ENCODE measurements at regions not wholly inside any gene's neighbourhood (a gene's known extent, or its start where the extent isn't known, plus 50 kb on each side); places are given as distances from the start of the nearest gene placed in this dataset.
A peak's percentile ranks its signal among the peaks of the same experiment; 100 is the strongest.

DNA sequence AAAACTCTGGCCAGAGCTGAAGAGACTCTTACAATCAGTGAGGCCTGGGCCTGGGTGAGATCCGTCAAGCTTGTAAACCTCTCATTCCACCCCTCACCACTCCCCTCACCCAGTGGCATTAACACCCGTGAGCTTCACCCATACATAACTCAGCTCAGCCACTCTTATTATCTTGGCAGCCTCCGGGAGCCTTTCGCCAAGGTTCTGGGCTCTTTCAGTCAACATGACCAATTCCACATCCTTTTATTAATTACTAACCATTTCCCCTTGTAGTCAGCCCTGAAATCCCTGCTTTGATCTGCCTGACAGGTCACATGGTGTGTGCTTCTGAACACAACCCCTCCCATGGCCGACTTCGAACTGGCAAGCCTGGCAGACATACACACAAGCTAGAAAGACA lies 134.8 kb downstream of the SETD4 start:
- ATAC-seq (peak; percentile 81), FAIRE-seq (peak; percentile 47), DNase-seq (ENCODE audit: low spot score) (peak; percentile 83)
- no peaks in the 10 kb centered on the region for H3K36me3 ChIP-seq (replicated peaks in 1 of 2; ENCODE audit: control insufficient read depth in 1 of 2, insufficient read depth in 2 of 2, low read length in 2 of 2)
- intact Hi-C loops (cut with micrococcal nuclease; ENCODE audit: unreplicated experiment) = no loop called here
- H3K79me2 ChIP-seq (ENCODE audit: insufficient read depth, low read length) = no peaks in the 10 kb centered on the region
- WGBS (ENCODE audit: low lambda C conversion rate) = 24% methylated on average over 6 of the region's 6 CpGs
- peak overlapping the region; percentile 21; the same call in 1 of the 2 replicates for H3K4me2 ChIP-seq (ENCODE audit: low read depth, low read length)
- ChIA-PET CTCF (ENCODE audit: low intra/inter-chr PET ratio, low total read pairs) (no interaction called here), POLR2A (interaction anchor here (1.0 kb wide), 1 partner anchor 28 kb away, joined by 3 read pairs; no protein-coding TSS in a partner anchor)
- H3K4me1 ChIP-seq (ENCODE audit: insufficient read depth, low read length) = peaks cover 40% of the 10 kb centered on the region
- in situ Hi-C loops (cut with HindIII; ENCODE audit: extremely low pct_ligation_motif_present, low pct_unique_long_range_greater_than_20kb) = loop anchor here (25.0 kb wide), 1 partner anchor 1038 kb away; no protein-coding TSS in a partner anchor
- H3K4me3 ChIP-seq (replicated peaks in 1 of 3; ENCODE audit: insufficient read depth in 1 of 3, low read depth in 2 of 3, low read length in 3 of 3) = no peak overlapping the region
- H3K9me3 ChIP-seq (ENCODE audit: low read length) = no peaks in the 10 kb centered on the region
- H4K20me1 ChIP-seq (ENCODE audit: insufficient read depth, low read length) = no peaks in the 10 kb centered on the region
- H2AFZ ChIP-seq (ENCODE audit: low read length) = no peak overlapping the region
- no TSS peak for BruUV-seq (replicated peaks)
- H3K9ac ChIP-seq (ENCODE audit: insufficient read depth, low read depth, low read length) = no peak overlapping the region
- no peaks in the 10 kb centered on the region for H3K27me3 ChIP-seq (ENCODE audit: control insufficient read depth in 1 of 2, insufficient read depth in 2 of 2, low read length in 2 of 2)
- no peak overlapping the region for H3K27ac ChIP-seq (ENCODE audit: extremely low read length, insufficient read depth, low read length)
- TF ChIP-seq MAFG (CRISPR knock-in tag; IDR thresholded peaks at IDR 0.05) (no peak), CHCHD3 (CRISPR knock-in tag; IDR thresholded peaks at IDR 0.05) (no peak), RAD51 (IDR thresholded peaks at IDR 0.05; ENCODE audit: borderline replicate concordance) (peak; percentile 28; the same call in 1 of the 2 replicates), PAF1 (CRISPR knock-in tag; IDR thresholded peaks at IDR 0.05) (no peak), MEIS2 (CRISPR knock-in tag; IDR thresholded peaks at IDR 0.05) (peak; percentile 94; the same call in 1 of the 2 replicates), PITX1 (CRISPR knock-in tag; IDR thresholded peaks at IDR 0.05) (0 out of 2 replicates have a peak, but pooled peaks have one; percentile 16), SOX5 (CRISPR knock-in tag; IDR thresholded peaks at IDR 0.05; ENCODE audit: borderline replicate concordance) (peak; percentile 8; the same call in 1 of the 2 replicates), FOXK1 (CRISPR knock-in tag; IDR thresholded peaks at IDR 0.05; ENCODE audit: borderline replicate concordance, low read depth) (peak; percentile 11; the same call in 1 of the 2 replicates), PHB2 (IDR thresholded peaks at IDR 0.05; ENCODE audit: partially characterized antibody) (no peak), ZNF607 (CRISPR knock-in tag; IDR thresholded peaks at IDR 0.05; ENCODE audit: borderline replicate concordance) (no peak), REPIN1 (CRISPR knock-in tag; IDR thresholded peaks at IDR 0.05; ENCODE audit: borderline replicate concordance, low read depth) (no peak), HOXA9 (CRISPR knock-in tag; IDR thresholded peaks at IDR 0.05; ENCODE audit: borderline replicate concordance) (no peak), ZNF276 (CRISPR knock-in tag; IDR thresholded peaks at IDR 0.05; ENCODE audit: low read depth) (no peak), FOXA3 (CRISPR knock-in tag; IDR thresholded peaks at IDR 0.05) (0 out of 2 replicates have a peak, but pooled peaks have one; percentile 6), POLR2A (IDR thresholded peaks at IDR 0.05; ENCODE audit: insufficient read depth in 1 of 2, low read depth in 2 of 2, low read length in 2 of 2) (no peak), ETV5 (CRISPR knock-in tag; IDR thresholded peaks at IDR 0.05; ENCODE audit: borderline replicate concordance) (peak; percentile 15; the same call in 1 of the 2 replicates), ZNF720 (CRISPR knock-in tag; IDR thresholded peaks at IDR 0.05) (no peak), HNRNPH1 (optimal IDR thresholded peaks at IDR 0.05; ENCODE audit: low read depth, low read length) (no peak), ZNF816 (CRISPR knock-in tag; IDR thresholded peaks at IDR 0.05; ENCODE audit: borderline replicate concordance) (no peak), TCF12 (IDR thresholded peaks at IDR 0.05) (no peak), TCF12 (CRISPR knock-in tag; IDR thresholded peaks at IDR 0.05) (no peak), ZNF556 (CRISPR knock-in tag; IDR thresholded peaks at IDR 0.05; ENCODE audit: borderline replicate concordance) (no peak), MIXL1 (CRISPR knock-in tag; IDR thresholded peaks at IDR 0.05) (no peak)
- TF ChIP-seq, protein P1, sequence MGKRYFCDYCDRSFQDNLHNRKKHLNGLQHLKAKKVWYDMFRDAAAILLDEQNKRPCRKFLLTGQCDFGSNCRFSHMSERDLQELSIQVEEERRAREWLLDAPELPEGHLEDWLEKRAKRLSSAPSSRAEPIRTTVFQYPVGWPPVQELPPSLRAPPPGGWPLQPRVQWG (CRISPR knock-in tag; IDR thresholded peaks at IDR 0.05; ENCODE audit: borderline replicate concordance, low read depth) = no peak
- TF ChIP-seq, protein P2, sequence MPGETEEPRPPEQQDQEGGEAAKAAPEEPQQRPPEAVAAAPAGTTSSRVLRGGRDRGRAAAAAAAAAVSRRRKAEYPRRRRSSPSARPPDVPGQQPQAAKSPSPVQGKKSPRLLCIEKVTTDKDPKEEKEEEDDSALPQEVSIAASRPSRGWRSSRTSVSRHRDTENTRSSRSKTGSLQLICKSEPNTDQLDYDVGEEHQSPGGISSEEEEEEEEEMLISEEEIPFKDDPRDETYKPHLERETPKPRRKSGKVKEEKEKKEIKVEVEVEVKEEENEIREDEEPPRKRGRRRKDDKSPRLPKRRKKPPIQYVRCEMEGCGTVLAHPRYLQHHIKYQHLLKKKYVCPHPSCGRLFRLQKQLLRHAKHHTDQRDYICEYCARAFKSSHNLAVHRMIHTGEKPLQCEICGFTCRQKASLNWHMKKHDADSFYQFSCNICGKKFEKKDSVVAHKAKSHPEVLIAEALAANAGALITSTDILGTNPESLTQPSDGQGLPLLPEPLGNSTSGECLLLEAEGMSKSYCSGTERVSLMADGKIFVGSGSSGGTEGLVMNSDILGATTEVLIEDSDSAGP (CRISPR knock-in tag; IDR thresholded peaks at IDR 0.05; ENCODE audit: borderline replicate concordance) = no peak

Data from HepG2 (cell line).